Fibroblast of villous mesenchyme (primary cell): ENCODE measurements at regions not wholly inside any gene's neighbourhood (a gene's known extent, or its start where the extent isn't known, plus 50 kb on each side); places are given as distances from the start of the nearest gene placed in this dataset.
A peak's percentile ranks its signal among the peaks of the same experiment; 100 is the strongest.
"Not testable (repeated sequence)": the region's sequence is repeated elsewhere in the genome, so short reads cannot be mapped to it uniquely, and the experiment has no call there.

Source experiments
- DNase-seq: peaks from one replicate; pipeline ENCODE4 v3.0.0-alpha.2; 2010; ENCODE audit warnings: low read depth
- H3K4me3 ChIP-seq: 2 replicates; pipeline ENCODE4 v1.5.1; 2011; ENCODE audit warnings: low read depth, mild to moderate bottlenecking, low read length
- CTCF ChIP-seq: IDR thresholded peaks from 2 replicates; pipeline ENCODE4 v1.5.1; 2012; ENCODE audit warnings: low read depth, mild to moderate bottlenecking, low read length; ENCODE audit not compliant: insufficient read depth

- no peak overlapping the region for H3K4me3 ChIP-seq
- no peak for DNase-seq
- TF ChIP-seq CTCF = no peak
These were observed 177.8 kb upstream of the SLC38A2 start for GRCh38 chr12:46550266-46550879.

GRCh38 chr12:46549527-46550265 is 177.1 kb upstream of the SLC38A2 start:
- no peak overlapping the region for H3K4me3 ChIP-seq
- peak; percentile 96 for DNase-seq
- no peak for TF ChIP-seq CTCF

GRCh38 chr12:46548605-46549071 is 176.1 kb upstream of the SLC38A2 start:
- TF ChIP-seq CTCF = no peak
- peak; percentile 50 for DNase-seq

GRCh38 chr12:46547421-46548354 is 175.1 kb upstream of the SLC38A2 start:
- no peak for TF ChIP-seq CTCF
- DNase-seq = no peak
- no peak overlapping the region for H3K4me3 ChIP-seq

More at GRCh38 chr12:46548605-46549071, 176.1 kb upstream of the SLC38A2 start:
- no peak overlapping the region for H3K4me3 ChIP-seq

- H3K4me3 ChIP-seq = no peak overlapping the region
- TF ChIP-seq CTCF = no peak
- DNase-seq = no peak
These were observed 174.2 kb upstream of the SLC38A2 start for GRCh38 chr12:46546634-46547273.

- DNase-seq, H3K4me3 ChIP-seq: not testable (repeated sequence)
These were observed 170.8 kb upstream of the SLC38A2 start for GRCh38 chr12:46543378-46543795.
